AML-193 (cell line): ENCODE measurements at regions not wholly inside any gene's neighbourhood (a gene's known extent, or its start where the extent isn't known, plus 50 kb on each side); places are given as distances from the start of the nearest gene placed in this dataset.

Experiments
- DNase-seq, 2 experiments: peaks; one replicate each; lab custom pipeline; 2025; lab: John Stamatoyannopoulos, UW

- DNase-seq, result no peak
These were observed 451.3 kb downstream of the PMP22 start for GRCh38 chr17:14813649-14814370.

- no peak for DNase-seq
These were observed 456.7 kb downstream of the PMP22 start for GRCh38 chr17:14808425-14808824.

DNA sequence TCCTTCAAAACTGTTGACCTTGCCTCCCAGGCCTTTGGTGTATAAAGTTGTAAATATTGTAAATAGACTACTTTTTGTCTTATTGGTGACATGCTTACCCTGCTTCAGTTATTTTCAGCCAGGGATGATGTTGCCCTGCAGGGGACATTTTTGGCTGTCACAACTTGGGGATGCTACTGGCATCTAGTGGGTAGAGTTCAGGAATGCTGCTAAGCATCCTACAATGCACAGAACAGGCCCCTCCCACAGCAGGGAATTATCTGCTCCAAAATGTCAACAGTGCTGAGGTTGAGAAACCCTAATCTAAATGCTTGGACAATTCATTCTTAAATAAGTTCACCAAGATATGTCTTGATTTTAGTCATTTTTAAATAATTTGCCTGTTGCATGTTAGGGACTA is 459.8 kb downstream of the PMP22 start:
- no peak for DNase-seq

GRCh38 chr17:14803826-14804225 is 461.3 kb downstream of the PMP22 start:
- no peak for DNase-seq

DNA sequence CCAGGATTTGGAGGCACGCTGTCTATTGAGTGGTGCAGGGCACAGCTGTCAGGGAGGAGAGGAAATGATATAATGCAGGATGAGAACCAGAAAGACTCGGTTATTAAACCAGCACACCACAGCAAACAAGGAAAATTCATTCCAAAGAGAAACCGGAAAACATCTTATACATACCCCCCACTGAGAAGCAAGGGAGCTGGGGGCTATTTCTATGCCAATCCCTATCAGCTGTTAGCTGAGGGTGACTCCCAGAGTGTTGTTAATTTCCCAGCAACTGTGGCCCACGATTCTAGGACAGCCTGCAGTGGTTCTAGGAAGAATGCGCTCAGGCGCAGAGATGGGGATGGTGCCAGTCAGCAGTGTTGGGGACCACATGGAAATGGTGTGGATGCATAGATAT is 467.3 kb downstream of the PMP22 start:
- DNase-seq, result no peak

DNA sequence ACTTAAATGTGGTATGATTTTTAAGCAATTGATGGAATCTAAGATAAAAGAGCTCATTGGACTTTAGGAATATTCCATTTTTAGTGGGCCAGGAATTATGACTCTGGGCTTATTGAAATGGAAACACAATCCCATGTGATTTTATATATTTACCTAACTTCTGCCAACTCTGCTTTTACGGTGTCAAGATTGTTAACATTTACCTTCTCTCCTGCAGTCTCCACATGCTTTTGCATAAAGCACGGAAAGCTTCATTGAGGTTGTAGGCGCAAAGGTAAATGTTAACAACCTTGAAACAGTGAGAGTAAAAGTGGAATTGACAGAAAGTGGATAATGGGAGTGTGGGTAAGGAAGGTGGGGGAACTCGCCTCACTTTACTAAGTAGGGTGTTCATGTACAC is 468.1 kb downstream of the PMP22 start:
- no peak for DNase-seq

GRCh38 chr17:14794961-14795360 is 470.2 kb downstream of the PMP22 start:
- no peak for DNase-seq

GRCh38 chr17:14793237-14793636 is 471.9 kb downstream of the PMP22 start:
- no peak for DNase-seq

DNA sequence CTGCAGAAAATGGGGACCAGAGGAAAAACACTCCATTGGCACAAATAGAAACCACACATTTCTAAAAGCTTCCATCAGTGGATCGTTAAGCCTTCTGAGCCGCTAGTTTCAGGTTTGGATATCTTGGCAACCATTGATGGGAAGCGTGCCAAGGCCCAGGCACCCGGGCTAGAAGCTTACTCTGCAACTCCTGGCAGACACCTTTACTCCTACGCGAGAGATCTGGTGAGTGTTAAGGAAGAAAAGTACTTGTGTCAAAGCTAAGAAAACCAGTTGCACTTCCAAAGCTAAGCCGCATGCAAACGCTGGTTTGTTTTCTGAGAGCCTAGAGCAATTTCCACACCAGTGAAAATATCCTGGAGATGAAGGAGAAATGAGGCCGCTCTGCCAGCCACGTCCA is 472.4 kb downstream of the PMP22 start:
- no peak for DNase-seq

GRCh38 chr17:14791221-14791620 is 473.9 kb downstream of the PMP22 start:
- no peak for DNase-seq

- DNase-seq, result peak; percentile 18 to 34
These were observed 474.6 kb downstream of the PMP22 start for GRCh38 chr17:14790521-14790920.

GRCh38 chr17:14784997-14785696 is 480.0 kb downstream of the PMP22 start:
- DNase-seq, result no peak

- DNase-seq, result no peak
These were observed 480.2 kb downstream of the HS3ST3B1 start for GRCh38 chr17:14781123-14781522.

DNA sequence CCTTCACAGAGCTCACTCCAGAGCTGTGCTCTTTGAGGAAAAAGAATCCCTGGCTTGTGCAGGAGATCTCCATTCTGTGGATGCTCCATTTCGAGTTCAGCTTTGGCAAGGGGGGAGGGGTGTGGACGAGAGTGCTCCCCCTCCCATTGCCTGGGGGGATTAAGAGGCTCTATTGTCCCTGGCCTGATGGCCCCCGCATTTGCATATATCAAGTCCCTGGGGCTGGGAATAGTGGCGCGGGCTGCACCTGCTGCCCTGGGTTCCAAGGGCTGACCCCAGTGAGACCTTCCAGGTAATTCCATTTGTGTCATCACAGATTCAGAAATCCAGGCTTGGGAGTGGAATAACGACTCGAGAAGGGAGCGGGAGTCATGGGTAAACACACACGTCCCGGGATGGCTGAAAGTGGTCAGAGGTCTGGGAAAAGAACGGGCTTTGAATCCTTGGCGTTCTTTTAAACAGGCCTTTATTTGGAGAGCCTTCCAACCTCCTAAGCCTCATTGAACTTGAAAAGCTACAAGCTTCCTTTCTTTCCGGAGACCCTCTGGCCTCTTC is 479.3 kb downstream of the HS3ST3B1 start:
- no peak for DNase-seq

DNA sequence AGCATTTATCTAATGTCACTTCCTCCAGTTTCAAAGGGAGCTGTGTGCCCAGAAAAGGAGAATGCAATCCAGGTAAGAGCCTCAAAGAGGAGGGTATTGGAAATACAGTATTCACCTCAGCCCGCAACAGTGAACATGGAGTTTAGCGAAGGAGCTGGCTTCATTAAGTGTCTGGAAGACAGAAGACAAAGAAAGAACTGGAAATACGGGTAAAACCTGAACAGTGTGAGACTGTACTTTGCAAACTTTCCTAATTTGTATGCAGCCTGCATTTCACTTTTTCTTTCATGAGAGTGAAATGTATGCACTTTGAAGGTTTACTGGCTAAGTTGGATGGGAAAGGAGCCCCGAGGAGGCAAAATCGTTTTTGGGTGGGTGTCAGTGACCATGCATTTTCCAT is 478.4 kb downstream of the HS3ST3B1 start:
- DNase-seq, result no peak

- DNase-seq, result no peak
These were observed 476.4 kb downstream of the HS3ST3B1 start for GRCh38 chr17:14777291-14777690.

DNA sequence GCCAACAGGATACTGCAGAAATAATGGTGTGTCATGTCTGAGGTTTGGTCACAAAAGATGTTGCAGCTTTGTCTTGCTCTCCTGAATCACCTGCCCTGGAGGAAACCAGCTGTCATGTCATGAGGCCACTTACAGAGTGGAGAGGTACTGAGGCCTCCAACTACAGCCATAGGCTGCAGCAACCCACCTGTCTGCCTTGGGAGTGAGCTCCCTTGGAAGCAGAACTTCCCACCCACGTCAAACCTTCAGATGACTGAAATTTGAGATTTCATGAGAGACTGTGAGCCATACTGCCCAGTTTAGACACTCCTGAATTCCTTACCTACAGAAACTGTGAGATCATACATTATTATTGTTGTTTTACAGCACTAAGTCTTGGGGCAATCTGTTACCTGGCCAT is 475.9 kb downstream of the HS3ST3B1 start:
- no peak for DNase-seq

DNA sequence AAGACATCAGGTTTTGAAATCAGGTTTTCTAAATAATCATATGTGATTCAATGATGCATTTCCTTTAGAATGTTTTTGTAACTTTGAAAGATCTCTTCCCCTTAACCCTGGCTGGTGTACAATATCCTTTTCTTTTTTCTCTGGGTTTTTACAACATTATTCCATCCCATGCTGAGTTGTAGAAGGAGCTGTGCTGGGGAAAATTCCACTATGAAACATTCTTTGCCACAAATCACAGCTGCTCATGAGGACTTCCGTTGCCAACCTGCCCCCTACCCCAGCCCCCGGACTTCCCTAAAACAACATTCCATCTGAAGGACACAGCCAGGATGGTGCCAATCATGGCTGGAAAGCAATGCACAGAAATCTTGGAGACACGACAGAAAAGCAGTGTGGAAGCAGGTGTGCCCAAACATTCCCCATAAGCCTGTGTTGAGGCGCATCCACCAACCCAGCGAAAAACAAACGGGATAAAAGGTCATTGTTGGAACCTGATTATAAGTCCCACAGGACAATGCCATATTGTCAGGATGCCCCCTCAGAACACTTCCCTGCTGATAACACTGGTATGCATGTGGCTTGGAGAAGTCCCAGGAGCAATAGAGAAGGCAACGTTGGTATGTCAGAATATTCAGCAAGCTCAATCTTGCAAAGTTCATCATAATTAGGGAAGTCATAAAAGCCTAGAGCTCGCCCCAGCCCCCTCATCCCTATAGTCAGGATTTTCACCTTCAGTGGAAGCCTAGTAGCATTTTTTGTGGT is 475.0 kb downstream of the HS3ST3B1 start:
- no peak for DNase-seq

- no peak for DNase-seq
These were observed 473.9 kb downstream of the HS3ST3B1 start for GRCh38 chr17:14774774-14775173.

DNA sequence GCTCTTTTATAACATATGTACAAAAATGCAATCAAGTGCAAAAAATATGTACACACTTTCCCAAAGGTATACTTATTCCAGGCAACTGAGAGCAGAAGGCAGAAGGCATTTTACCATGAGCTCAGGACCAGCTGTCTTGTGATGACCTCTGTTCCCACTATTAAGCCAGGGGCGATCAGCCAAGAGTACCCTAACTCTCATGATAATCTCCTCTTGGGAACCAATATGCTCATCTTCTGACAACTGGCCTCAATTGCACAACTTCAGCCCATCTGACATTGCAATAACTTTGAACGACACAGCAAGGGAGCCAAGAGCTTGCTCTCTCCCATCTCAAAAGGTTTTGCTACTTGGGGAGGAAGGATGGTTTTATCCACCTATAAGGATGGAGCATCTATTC is 471.9 kb downstream of the HS3ST3B1 start:
- DNase-seq, result peak in 1 of 2 experiments; percentile 10

DNA sequence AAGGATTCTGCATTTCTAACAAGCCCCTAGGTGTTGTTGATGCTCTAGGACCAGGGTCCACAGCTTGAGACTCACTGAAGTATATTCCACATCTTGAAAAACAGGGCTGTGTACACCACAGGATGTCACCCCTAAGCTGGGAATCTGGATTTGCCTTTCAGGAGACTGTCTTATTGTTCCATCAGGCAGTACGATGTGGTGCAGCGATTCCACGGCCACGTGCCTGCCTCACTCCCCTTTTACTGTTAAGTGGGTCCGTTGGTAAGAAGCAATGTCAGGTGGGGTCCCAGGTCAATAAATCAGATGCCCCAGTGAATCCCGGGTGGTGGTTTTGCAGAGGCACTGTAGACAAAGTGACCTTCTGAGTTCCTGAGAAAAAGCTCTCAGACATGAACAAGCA is 470.7 kb downstream of the HS3ST3B1 start:
- no peak for DNase-seq

DNA sequence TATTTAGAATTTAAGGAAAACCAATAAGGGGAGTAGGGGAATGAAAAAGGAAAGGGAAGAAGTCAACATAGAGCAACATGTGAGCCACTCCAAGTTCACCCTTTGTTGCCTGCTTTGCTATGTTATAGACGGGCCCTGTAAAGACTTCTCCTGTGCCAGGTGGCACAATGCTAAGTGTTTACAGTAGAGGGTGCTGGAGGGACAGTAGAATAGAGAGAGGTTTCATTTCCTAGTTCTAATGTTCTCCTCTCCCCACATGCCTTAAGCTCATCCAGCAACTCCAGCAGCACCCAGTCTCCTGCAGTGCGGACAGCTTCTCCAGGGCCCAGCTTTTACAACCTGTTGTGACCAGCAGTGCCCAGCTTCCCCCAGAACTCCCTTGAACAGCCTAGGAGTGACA is 468.0 kb downstream of the HS3ST3B1 start:
- no peak for DNase-seq
